ENCODE measurements at regions not wholly inside any gene's neighbourhood (a gene's known extent, or its start where the extent isn't known, plus 50 kb on each side); places are given as distances from the start of the nearest gene placed in this dataset.

- TF ChIP-seq, protein P1, sequence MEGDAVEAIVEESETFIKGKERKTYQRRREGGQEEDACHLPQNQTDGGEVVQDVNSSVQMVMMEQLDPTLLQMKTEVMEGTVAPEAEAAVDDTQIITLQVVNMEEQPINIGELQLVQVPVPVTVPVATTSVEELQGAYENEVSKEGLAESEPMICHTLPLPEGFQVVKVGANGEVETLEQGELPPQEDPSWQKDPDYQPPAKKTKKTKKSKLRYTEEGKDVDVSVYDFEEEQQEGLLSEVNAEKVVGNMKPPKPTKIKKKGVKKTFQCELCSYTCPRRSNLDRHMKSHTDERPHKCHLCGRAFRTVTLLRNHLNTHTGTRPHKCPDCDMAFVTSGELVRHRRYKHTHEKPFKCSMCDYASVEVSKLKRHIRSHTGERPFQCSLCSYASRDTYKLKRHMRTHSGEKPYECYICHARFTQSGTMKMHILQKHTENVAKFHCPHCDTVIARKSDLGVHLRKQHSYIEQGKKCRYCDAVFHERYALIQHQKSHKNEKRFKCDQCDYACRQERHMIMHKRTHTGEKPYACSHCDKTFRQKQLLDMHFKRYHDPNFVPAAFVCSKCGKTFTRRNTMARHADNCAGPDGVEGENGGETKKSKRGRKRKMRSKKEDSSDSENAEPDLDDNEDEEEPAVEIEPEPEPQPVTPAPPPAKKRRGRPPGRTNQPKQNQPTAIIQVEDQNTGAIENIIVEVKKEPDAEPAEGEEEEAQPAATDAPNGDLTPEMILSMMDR (IDR thresholded peaks at IDR 0.05) = no peak
Measured at GRCh38 chr7:109735881-109736280, 1166.2 kb downstream of the DNAJB9 start.

DNA sequence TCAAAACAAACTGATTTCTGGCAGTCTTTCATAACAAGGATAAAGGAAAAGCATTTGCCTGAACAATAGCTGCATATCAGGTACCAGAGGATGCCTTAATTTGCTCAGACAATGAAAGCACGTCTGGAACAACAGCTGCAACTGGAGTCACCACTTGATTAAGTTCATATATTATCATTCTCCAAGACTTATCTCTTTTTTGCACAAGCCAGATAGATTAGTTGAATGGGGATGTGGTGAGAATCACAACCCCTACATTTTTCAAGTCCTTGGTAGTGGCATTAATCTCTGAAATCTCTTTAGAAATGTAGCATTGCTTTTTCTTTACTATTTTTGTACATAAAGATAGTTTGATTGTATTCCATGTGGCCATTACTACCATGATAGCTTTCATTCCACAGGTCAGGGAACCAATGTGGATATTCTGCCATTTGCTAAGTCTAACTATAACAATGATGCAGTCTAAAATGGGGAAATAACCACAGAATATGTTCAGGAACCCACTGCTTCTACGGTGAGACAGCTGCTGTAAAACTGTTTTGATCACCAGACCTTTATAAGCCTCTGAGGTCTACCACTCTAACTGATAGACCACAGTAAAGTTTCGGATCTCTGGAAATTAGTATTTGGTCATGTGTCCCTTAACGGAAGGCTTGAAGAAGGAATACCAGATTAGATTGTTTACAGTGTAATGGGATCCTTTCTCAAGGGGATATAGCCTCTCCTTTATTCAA, 1176.2 kb downstream of the DNAJB9 start:
- TF ChIP-seq, protein P1 (IDR thresholded peaks at IDR 0.05) = no peak

DNA sequence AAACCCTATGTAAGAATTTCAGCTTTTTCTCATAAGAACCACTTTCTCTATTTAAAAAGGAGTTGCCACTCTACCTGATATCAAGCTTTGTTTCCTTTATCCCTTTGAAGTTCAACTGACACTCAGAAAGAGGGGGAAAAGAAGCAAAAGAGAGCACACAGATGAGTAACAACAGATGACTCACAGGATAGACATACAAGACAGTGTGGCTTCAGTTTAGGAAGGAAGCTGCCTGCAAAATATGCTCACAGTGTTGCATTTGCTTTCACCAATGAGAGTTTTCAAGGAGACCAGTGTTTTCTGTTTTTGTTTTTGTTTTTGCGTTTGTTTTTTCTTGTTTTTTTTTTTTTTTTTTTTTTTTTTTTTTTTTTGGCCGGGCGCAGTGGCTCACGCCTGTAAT, 1181.6 kb downstream of the DNAJB9 start:
- TF ChIP-seq, protein P1 (IDR thresholded peaks at IDR 0.05) = no peak

DNA sequence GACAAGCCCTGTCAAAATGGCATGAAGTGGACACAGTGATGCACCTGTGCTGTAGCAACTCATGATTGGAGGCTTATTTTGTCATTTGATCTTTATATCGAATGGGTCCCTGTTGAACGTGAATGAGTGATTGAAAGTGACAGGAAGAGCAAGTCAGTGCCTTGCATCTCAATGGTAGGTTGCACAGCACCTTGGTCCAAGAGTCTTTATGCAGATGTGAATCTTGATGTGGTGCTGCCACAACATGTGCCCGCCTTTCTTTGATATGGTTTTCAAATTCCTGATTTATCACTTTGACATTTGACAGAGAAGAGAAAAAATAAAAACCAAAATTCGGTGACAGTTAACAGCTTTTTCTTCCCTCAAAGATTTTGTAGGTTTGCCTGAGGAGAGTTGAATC, 1182.4 kb downstream of the DNAJB9 start:
- TF ChIP-seq, protein P1 (IDR thresholded peaks at IDR 0.05) = no peak

DNA sequence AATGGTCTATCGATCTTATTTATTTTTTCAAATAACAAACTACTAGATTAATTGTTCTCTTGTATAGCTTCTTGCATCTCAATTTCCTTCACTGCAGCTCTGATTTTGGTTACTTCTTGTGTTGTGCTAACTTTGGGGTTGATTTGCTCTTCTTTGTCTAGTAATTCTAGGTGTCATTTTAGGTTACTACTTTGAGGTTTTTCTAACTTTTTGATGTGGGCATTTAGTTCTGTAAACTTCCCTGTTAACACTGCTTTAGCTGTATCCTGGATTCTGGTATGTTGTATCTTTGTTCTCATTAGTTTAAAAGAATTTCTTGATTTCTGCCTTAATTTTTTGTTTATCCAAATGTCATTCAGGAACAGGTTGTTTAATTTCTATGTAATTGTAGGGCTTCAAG, 1188.0 kb downstream of the DNAJB9 start:
- TF ChIP-seq, protein P1 (IDR thresholded peaks at IDR 0.05) = no peak

- TF ChIP-seq, protein P1 (IDR thresholded peaks at IDR 0.05) = no peak
Measured at GRCh38 chr7:109763611-109764010, 1193.9 kb downstream of the DNAJB9 start.

DNA sequence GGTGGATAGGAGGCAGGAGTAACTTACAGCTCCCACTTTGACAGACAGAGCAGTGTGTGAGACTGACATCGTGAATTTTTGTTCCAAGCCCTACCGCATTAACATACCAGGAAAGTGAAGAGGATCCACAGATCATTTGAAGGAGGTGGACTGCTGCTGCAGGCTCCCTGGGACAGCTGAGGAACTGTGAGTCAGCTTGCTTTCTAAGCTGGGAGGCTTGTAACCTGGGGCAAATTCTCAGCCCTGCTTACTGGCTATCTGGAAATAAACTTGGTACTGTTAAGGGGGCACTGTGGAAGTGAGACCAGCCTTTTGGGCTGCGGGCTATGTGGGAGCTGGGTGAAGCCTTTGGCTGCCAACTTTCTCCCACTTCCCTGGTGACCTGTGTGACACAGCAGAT, 1202.5 kb downstream of the DNAJB9 start:
- TF ChIP-seq, protein P1 (IDR thresholded peaks at IDR 0.05) = no peak

GRCh38 chr7:109782806-109783205, 1213.1 kb downstream of the DNAJB9 start:
- TF ChIP-seq, protein P1 (IDR thresholded peaks at IDR 0.05) = no peak

Measured in LNCAP (cell line).